CD4-positive, alpha-beta memory T cell (primary cell): ENCODE measurements at regions not wholly inside any gene's neighbourhood (a gene's known extent, or its start where the extent isn't known, plus 50 kb on each side); places are given as distances from the start of the nearest gene placed in this dataset.

Experiments used
- CTCF ChIA-PET: fragments of 350-600 bp; sonication (Branson Sonifier 250); formaldehyde crosslinking; loops from one replicate; lab custom pipeline; 2021; ENCODE audit warnings: inconsistent platforms; ENCODE audit not compliant: partially characterized antibody; lab: Charles Lee
- POLR2A ChIA-PET: fragments of 350-600 bp; sonication (Branson Sonifier 250); formaldehyde crosslinking; loops from one replicate; lab custom pipeline; 2021; ENCODE audit not compliant: partially characterized antibody; lab: Charles Lee
- DNase-seq, 5 donors: peaks; one replicate each; pipeline versions ENCODE4 v3.0.0 to v3.0.0-alpha.2; 2020 to 2022; ENCODE audit warnings: mixed read lengths in 1 of 5
- H3K27ac ChIP-seq: one replicate; pipeline ENCODE4 v1.7.0; 2013; ENCODE audit warnings: low read depth, low read length
- H3K27me3 ChIP-seq: 2 replicates; pipeline ENCODE4 v1.7.0; 2013; ENCODE audit warnings: mild to moderate bottlenecking, low read length, moderate library complexity; ENCODE audit not compliant: insufficient read depth
- H3K36me3 ChIP-seq: 2 replicates; pipeline ENCODE4 v1.7.0; 2013; ENCODE audit warnings: mild to moderate bottlenecking, low read length, moderate library complexity; ENCODE audit not compliant: insufficient read depth
- H3K4me1 ChIP-seq: 2 replicates; pipeline ENCODE4 v1.7.0; 2013; ENCODE audit warnings: mild to moderate bottlenecking, low read length, moderate library complexity; ENCODE audit not compliant: insufficient read depth
- H3K4me3 ChIP-seq, 2 donors: one replicate each; pipeline ENCODE4 v1.7.0; 2013; ENCODE audit warnings: low read length in 2 of 2, mild to moderate bottlenecking in 1 of 2
- H3K9me3 ChIP-seq, 2 donors: one replicate each; pipeline ENCODE4 v1.7.0; 2013; ENCODE audit warnings: low read length in 2 of 2, control low read depth in 1 of 2; ENCODE audit not compliant: control insufficient read depth in 1 of 2
- H3K27ac Mint-ChIP-seq, 7 donors: one replicate each; pipeline ENCODE4 v1.8.0; 2020 to 2021; ENCODE audit warnings: mixed read lengths in 7 of 7, mild to moderate bottlenecking in 6 of 7, inconsistent platforms in 3 of 7, moderate library complexity in 3 of 7
- H3K27me3 Mint-ChIP-seq, 2 donors: one replicate each; pipeline ENCODE4 v1.8.0; 2020 to 2021; ENCODE audit warnings: mixed read lengths in 2 of 2
- H3K36me3 Mint-ChIP-seq, 2 donors: one replicate each; pipeline ENCODE4 v1.8.0; 2020 to 2021; ENCODE audit warnings: mixed read lengths in 2 of 2, inconsistent platforms in 1 of 2, mild to moderate bottlenecking in 1 of 2
- H3K4me1 Mint-ChIP-seq, 4 donors: one replicate each; pipeline ENCODE4 v1.8.0; 2020 to 2021; ENCODE audit warnings: mixed read lengths in 4 of 4, mild to moderate bottlenecking in 1 of 4
- H3K4me3 Mint-ChIP-seq, 8 donors: one replicate each; pipeline ENCODE4 v1.8.0; 2020 to 2021; ENCODE audit warnings: mixed read lengths in 8 of 8, mild to moderate bottlenecking in 7 of 8, moderate library complexity in 6 of 8, inconsistent platforms in 3 of 8
- H3K9me3 Mint-ChIP-seq, 8 donors: one replicate each; pipeline ENCODE4 v1.8.0; 2020 to 2021; ENCODE audit warnings: mixed read lengths in 8 of 8, mild to moderate bottlenecking in 5 of 8, inconsistent platforms in 3 of 8, moderate library complexity in 1 of 8
- intact Hi-C: fragments of 100-400 bp; cut with micrococcal nuclease; formaldehyde crosslinking; loops from one replicate; pipeline ENCODE4 v1.15.1; 2023

DNA sequence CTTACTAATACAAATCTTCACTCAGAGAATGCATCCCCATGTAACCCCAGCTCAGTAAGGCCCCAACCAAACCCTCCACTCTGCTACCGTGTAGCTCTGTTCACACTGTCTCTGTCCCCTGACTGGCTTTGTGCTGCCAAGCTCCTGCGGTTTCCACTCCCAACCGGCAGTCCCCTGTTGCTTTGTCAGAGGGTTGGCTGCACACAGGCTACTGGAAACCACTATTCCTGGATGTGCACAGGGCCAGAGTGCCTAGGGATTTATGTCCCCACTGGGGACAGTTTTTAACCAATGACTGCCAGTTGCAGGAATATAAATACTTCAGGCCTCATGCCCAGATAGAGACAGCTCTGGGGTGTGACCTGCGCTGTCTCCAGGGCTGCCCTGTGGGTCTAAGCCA lies 157.1 kb upstream of the C16orf82 start:
- H3K4me3 Mint-ChIP-seq, result no peak overlapping the region
- Histone ChIP-seq H3K36me3 (no peaks in the 10 kb centered on the region), H3K9me3 (no peaks in the 10 kb centered on the region), H3K27ac (no peak overlapping the region), H3K4me1 (no peaks in the 10 kb centered on the region), H3K4me3 (no peak overlapping the region), H3K27me3 (no peaks in the 10 kb centered on the region)
- H3K9me3 Mint-ChIP-seq, result no peaks in the 10 kb centered on the region
- H3K36me3 Mint-ChIP-seq, result no peaks in the 10 kb centered on the region
- no peaks in the 10 kb centered on the region for H3K4me1 Mint-ChIP-seq
- CTCF ChIA-PET, result no interaction called here
- intact Hi-C loops, result no loop called here
- no peak overlapping the region for H3K27ac Mint-ChIP-seq
- H3K27me3 Mint-ChIP-seq, result peaks cover 12 to 23% of the 10 kb centered on the region in 2 donors
- no peak for DNase-seq
- POLR2A ChIA-PET, result no interaction called here

DNA sequence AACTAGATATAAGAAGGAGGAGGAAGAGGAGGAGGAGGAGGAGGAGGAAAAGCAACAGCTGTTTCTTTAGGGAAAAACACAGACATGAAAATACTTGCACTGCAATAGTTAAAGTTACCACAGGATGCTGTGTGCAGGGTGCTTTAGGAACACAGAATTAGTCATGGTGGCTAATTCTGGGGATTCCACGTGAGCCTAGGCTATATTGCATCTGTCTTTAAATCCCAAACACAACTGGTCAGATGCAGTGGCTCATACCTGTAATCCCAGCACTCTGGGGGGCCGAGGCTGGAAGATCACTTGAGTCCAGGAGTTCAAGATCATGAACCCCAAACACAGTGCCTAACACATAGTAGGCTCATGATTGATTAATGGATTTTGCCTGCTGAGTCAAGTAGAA lies 155.3 kb upstream of the C16orf82 start:
- Mint-ChIP-seq H3K4me1 (no peaks in the 10 kb centered on the region), H3K27ac (no peak overlapping the region), H3K9me3 (no peaks in the 10 kb centered on the region), H3K36me3 (no peaks in the 10 kb centered on the region), H3K27me3 (peaks cover 12 to 21% of the 10 kb centered on the region in 2 donors), H3K4me3 (no peak overlapping the region)
- no peaks in the 10 kb centered on the region for H3K36me3 ChIP-seq
- no peaks in the 10 kb centered on the region for H3K27me3 ChIP-seq
- no peak for DNase-seq
- intact Hi-C loops, result no loop called here
- no peak overlapping the region for H3K27ac ChIP-seq
- H3K4me1 ChIP-seq, result no peaks in the 10 kb centered on the region
- no peak overlapping the region for H3K4me3 ChIP-seq
- ChIA-PET POLR2A (no interaction called here), CTCF (no interaction called here)
- H3K9me3 ChIP-seq, result no peaks in the 10 kb centered on the region

DNA sequence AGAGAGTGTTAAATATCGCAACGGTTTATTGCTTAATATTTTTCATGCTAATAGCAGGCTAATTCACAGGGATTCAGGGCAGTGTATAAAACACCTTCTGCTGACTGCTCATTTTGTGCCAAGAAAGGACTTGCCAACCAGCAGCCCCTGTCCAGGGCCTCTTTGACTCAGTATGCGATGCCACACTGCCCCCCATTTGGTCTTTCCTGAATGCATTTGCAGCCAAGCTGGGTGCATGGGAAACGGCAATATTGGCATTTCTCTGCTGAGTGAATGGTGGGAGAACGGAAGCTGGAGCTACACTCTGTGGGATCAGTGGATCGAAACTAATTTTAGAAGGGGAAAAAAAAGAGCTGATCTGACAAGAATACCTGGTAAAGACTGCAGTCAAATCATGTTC lies 152.9 kb upstream of the C16orf82 start:
- Mint-ChIP-seq H3K36me3 (no peaks in the 10 kb centered on the region), H3K4me3 (no peak overlapping the region), H3K9me3 (no peaks in the 10 kb centered on the region), H3K4me1 (no peaks in the 10 kb centered on the region), H3K27ac (peak overlapping the region in 1 of 7 donors; percentile 14), H3K27me3 (peaks cover 9 to 13% of the 10 kb centered on the region in 2 donors)
- Histone ChIP-seq H3K9me3 (no peaks in the 10 kb centered on the region), H3K36me3 (no peaks in the 10 kb centered on the region), H3K27me3 (no peaks in the 10 kb centered on the region), H3K4me1 (no peaks in the 10 kb centered on the region), H3K4me3 (no peak overlapping the region), H3K27ac (no peak overlapping the region)
- DNase-seq, result no peak
- CTCF ChIA-PET, result no interaction called here
- intact Hi-C loops, result no loop called here
- POLR2A ChIA-PET, result no interaction called here

DNA sequence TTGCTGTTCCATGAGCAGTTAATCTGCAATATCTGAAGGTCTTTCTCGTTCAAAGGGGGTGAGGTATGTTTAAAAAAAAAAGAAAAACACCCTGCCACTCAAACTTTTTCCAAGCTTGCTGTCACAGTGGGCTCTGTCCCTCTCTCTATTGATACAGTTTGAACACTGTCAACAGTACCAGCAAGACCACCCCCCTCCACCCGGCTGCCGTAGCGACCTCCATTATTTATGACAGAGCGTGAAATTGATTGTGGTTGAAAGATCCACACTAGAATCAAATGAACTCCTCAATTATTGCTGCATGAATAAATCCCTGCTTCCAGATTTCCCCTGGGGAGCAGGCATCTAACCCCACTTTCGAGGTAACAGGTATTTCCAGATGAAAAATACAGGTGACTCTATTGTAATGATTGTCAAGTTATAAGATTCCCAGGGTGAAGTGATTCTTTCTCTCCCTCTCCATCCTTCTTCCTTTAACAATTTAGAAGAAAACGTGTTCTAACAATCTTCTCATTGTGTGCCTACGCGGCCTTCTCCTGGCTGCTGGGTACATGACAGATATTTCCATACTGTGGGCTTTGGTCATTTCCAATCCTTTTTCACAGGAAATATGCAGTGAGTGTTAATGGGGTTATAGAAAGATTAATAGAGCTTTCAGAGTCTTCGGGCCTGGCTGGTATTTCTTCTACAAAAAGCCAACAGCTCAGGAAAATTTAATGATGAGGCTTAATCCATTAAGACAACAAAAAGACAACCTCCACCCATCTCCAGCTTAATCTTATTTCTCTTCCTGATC lies 135.7 kb upstream of the C16orf82 start:
- H3K9me3 Mint-ChIP-seq, result peaks cover 0 to 5% (median under 1%) of the 10 kb centered on the region in 8 donors
- Histone ChIP-seq H3K4me1 (no peaks in the 10 kb centered on the region), H3K36me3 (no peaks in the 10 kb centered on the region), H3K27ac (no peak overlapping the region), H3K27me3 (no peaks in the 10 kb centered on the region), H3K9me3 (no peaks in the 10 kb centered on the region), H3K4me3 (no peak overlapping the region)
- no peaks in the 10 kb centered on the region for H3K4me1 Mint-ChIP-seq
- CTCF ChIA-PET, result no interaction called here
- H3K27ac Mint-ChIP-seq, result no peak overlapping the region
- POLR2A ChIA-PET, result no interaction called here
- H3K36me3 Mint-ChIP-seq, result no peaks in the 10 kb centered on the region
- intact Hi-C loops, result no loop called here
- peaks cover 0 to 2% of the 10 kb centered on the region in 2 donors for H3K27me3 Mint-ChIP-seq
- no peak for DNase-seq
- no peak overlapping the region for H3K4me3 Mint-ChIP-seq

DNA sequence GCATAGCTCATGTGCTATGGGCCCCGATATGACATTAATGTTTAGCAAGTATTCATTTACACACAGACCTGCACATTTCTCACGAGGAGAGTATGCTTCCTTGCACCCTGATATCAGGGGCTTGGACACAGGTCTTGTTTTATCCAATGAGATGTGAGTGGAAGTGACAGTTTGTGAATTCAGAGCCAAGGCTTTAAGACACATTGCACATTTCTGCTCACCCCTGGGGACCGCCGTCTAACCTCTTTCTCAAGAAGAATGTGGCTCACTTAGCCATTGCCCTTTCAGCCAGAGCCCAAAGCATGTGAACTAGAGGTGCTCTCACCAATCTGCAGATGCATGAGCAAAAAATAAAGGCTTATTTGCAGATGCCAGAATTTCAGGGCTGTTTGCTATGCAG lies 116.1 kb upstream of the C16orf82 start:
- no peak overlapping the region for H3K27ac Mint-ChIP-seq
- peaks cover 10 to 14% of the 10 kb centered on the region in 2 donors for H3K27me3 Mint-ChIP-seq
- H3K4me1 ChIP-seq, result no peaks in the 10 kb centered on the region
- H3K9me3 ChIP-seq, result no peaks in the 10 kb centered on the region
- no peak overlapping the region for H3K4me3 Mint-ChIP-seq
- peaks cover 0 to 2% (median 0%) of the 10 kb centered on the region in 8 donors for H3K9me3 Mint-ChIP-seq
- no peaks in the 10 kb centered on the region for H3K4me1 Mint-ChIP-seq
- ChIA-PET CTCF (no interaction called here), POLR2A (no interaction called here)
- no peaks in the 10 kb centered on the region for H3K36me3 ChIP-seq
- DNase-seq, result no peak
- H3K4me3 ChIP-seq, result no peak overlapping the region
- no peak overlapping the region for H3K27ac ChIP-seq
- no peaks in the 10 kb centered on the region for H3K36me3 Mint-ChIP-seq
- intact Hi-C loops, result no loop called here
- no peaks in the 10 kb centered on the region for H3K27me3 ChIP-seq

DNA sequence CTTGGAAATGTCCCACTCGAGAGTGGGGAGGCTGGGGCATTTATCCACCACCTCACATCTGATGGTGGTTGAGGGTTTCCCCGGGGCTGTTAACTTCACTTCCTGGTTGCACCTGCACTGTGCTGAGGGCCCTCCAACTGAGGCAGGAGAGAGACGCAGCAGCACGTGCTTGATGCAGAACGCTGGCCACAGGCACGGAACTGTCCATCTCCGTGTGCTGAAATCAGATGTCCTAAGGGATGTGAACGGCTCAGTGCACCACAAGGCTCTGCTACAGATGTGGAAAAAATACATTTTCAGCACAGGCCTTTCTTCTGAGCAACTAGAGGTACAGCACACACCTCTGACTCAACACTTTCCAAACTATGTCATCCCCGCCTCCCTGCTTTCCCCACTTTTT lies 114.8 kb upstream of the C16orf82 start:
- ChIA-PET CTCF (no interaction called here), POLR2A (no interaction called here)
- H3K36me3 ChIP-seq, result no peaks in the 10 kb centered on the region
- Mint-ChIP-seq H3K27ac (no peak overlapping the region), H3K9me3 (peaks cover 0 to 2% (median 0%) of the 10 kb centered on the region in 8 donors), H3K4me1 (no peaks in the 10 kb centered on the region), H3K36me3 (no peaks in the 10 kb centered on the region), H3K27me3 (peaks cover 12 to 14% of the 10 kb centered on the region in 2 donors), H3K4me3 (no peak overlapping the region)
- no peaks in the 10 kb centered on the region for H3K4me1 ChIP-seq
- no peak overlapping the region for H3K27ac ChIP-seq
- H3K27me3 ChIP-seq, result no peaks in the 10 kb centered on the region
- no peak for DNase-seq
- no peaks in the 10 kb centered on the region for H3K9me3 ChIP-seq
- H3K4me3 ChIP-seq, result no peak overlapping the region
- intact Hi-C loops, result no loop called here

DNA sequence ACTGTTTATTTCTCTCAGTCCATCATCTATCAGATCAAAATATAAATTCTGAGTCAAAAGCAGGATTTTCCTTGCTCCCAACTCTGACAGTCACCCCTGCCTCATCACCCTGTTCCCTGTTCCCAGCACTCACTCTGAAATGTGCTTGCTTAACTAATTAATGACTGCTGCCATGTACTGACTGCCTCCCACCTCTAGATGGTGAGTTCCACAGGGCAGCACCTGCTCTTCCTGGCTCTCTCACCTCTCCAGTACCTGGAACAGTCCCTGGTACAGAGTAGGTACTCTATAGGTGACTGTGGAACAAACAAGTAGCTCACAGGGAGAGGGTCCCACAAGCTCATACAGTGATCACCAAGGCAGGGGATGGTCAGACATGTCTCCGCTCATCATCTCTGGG lies 114.3 kb upstream of the C16orf82 start:
- CTCF ChIA-PET, result no interaction called here
- Histone ChIP-seq H3K4me1 (no peaks in the 10 kb centered on the region), H3K27me3 (no peaks in the 10 kb centered on the region), H3K36me3 (no peaks in the 10 kb centered on the region), H3K4me3 (no peak overlapping the region), H3K9me3 (no peaks in the 10 kb centered on the region), H3K27ac (no peak overlapping the region)
- Mint-ChIP-seq H3K27me3 (peaks cover 12 to 13% of the 10 kb centered on the region in 2 donors), H3K4me3 (no peak overlapping the region), H3K36me3 (no peaks in the 10 kb centered on the region), H3K9me3 (peaks cover 0 to 2% (median 0%) of the 10 kb centered on the region in 8 donors), H3K27ac (peak overlapping the region in 1 of 7 donors; percentile 62), H3K4me1 (no peaks in the 10 kb centered on the region)
- DNase-seq, result no peak
- intact Hi-C loops, result no loop called here
- POLR2A ChIA-PET, result no interaction called here
